Fibroblast of mammary gland (primary cell): ENCODE measurements at regions not wholly inside any gene's neighbourhood (a gene's known extent, or its start where the extent isn't known, plus 50 kb on each side); places are given as distances from the start of the nearest gene placed in this dataset.
"Not testable (repeated sequence)": the region's sequence is repeated elsewhere in the genome, so short reads cannot be mapped to it uniquely, and the experiment has no call there.

Source experiments
- DNase-seq: peaks from one replicate; pipeline ENCODE4 v3.0.0-alpha.2; 2010; ENCODE audit warnings: low read depth
- H3K4me3 ChIP-seq: 2 replicates; pipeline ENCODE4 v1.5.1; 2011; ENCODE audit warnings: low read depth, mild to moderate bottlenecking, low read length, moderate library complexity; ENCODE audit not compliant: control insufficient read depth
- CTCF ChIP-seq: conservative IDR thresholded peaks from 2 replicates; pipeline ENCODE4 v1.5.1; 2011; ENCODE audit warnings: low read depth, low read length, inconsistent platforms; ENCODE audit not compliant: control insufficient read depth, insufficient read depth

DNA sequence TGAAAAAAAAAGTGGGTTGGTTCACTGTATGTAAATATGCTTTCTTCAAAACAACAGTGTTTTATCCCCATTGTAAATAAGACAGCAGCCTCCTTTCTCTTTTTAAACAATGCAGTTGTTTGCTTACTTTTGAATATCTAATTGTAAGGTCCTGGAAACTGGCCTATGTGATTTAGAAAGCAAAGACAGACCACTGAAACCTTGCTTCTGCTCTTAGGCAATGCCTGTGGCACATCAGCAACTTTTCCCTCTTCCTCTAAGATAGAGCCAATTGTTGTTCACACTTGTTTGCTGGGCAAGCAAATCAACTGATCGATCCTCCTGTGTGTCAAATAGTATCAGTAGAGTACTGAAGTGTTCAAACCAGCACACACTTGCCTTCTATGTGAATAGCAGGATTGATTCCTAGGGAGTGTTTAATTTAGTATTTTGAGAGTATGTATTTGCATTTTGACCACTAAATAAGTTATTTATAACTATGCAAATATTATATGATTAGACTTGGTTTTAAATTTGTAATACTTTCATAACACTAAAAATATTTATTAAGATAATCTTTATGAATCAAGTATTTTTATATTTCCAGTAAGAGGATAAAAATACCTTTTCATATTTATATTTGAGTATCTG is 55.4 kb upstream of the GRPR start:
- no peak for DNase-seq
- H3K4me3 ChIP-seq: no peak overlapping the region
- no peak for TF ChIP-seq CTCF

DNA sequence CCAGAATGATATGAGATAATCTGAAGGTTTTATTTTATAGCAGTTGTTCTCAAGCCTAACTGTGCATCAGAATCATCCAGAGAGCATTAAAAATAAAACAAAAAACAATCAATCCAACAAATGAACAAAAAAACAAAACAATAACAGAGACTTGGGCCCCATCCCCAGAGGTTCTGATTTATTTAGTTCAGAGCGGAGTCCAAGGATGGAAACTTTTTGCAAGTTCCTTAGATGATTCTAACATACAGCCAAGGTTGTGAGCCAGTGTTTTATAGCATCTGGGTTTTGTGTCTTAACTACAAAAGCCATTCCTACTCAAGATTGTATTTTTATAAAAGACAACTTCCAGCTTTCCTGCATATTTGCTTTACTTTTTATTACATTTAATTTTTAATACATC is 59.4 kb upstream of the GRPR start:
- H3K4me3 ChIP-seq: no peak overlapping the region
- no peak for TF ChIP-seq CTCF
- DNase-seq: no peak

- H3K4me3 ChIP-seq: no peak overlapping the region
- DNase-seq: no peak
- no peak for TF ChIP-seq CTCF
These were observed 60.2 kb upstream of the GRPR start for GRCh38 chrX:16063141-16063540.

DNA sequence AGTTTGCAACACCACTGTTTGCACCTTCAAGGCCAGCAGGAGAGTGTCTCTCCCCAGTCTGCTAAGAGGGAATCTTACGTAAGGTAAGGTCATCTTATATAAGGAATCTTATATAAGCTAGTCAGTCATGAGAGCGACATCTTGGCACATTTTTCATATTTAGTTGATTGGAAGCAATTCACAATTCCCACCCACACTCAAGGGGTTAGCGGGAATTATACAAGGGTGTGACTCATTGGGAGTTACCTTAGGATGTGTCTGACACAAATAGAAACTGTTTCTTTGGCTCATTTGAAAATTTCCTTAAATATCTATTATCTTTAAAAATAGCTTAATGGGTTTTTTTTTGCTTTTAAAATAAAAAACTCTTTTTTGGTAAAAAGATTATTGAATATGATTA is 62.1 kb upstream of the GRPR start:
- no peak for TF ChIP-seq CTCF
- DNase-seq: peak; percentile 7
- H3K4me3 ChIP-seq: no peak overlapping the region

DNA sequence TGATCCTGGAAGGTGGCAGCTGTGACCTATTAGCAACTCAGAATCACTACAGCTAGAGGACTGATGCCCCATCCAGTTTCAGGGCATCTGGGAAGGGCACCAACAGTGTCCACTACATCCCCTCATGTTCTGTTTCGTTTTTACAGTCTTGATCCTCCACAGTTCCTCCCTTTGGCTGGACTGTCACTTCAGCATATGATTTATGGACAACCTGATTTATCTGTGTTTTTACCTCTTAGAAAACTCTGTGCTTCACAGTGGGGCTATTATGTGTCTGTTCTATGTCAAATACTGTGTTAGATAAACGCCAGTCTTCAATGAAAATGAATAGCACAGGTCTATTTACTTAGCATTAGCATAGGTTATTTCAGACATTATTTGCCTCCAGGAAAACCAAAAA is 63.1 kb upstream of the GRPR start:
- no peak for TF ChIP-seq CTCF
- H3K4me3 ChIP-seq: no peak overlapping the region
- DNase-seq: no peak

- DNase-seq, H3K4me3 ChIP-seq: not testable (repeated sequence)
These were observed 74.2 kb upstream of the GRPR start for GRCh38 chrX:16049126-16049525.

DNA sequence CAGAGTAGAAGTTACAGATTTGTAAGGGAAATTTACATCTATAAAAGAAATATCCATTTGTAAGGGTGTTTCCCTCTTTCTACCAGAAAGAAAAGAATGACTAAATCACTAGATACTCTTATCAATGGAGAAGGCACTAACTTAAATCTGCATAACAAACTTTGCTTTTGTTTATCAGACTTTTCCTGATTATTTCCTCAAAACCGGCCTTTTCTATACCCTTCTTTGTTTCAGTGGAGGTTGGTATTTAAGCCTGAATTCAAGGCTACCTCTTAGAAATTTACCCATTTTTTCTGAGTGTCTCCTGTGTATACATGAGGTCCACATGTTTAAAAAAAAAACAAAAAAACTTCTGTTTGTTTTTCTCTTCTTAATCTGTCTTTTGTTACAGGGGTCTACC is 80.4 kb upstream of the GRPR start:
- H3K4me3 ChIP-seq: no peak overlapping the region
- TF ChIP-seq CTCF: no peak
- DNase-seq: no peak
